HepG2 (cell line): ENCODE measurements at regions not wholly inside any gene's neighbourhood (a gene's known extent, or its start where the extent isn't known, plus 50 kb on each side); places are given as distances from the start of the nearest gene placed in this dataset.

Source experiments
- ATAC-seq: fragments of 200-7000 bp; cut with Tn5 transposase; 3 replicates; pipeline ENCODE4 v1.9.1; 2020; ENCODE audit warnings: mild to moderate bottlenecking, moderate library complexity
- BruUV-seq: library from RNA; stranded (reverse); fragments of 400-500 nt; replicated peaks from 2 replicates; lab custom pipeline; 2021; lab: Mats Ljungman, UMichigan
- CTCF ChIA-PET: fragments of 300-600 bp; formaldehyde crosslinking; extraction: SDS; loops from one replicate; lab custom pipeline; 2021; ENCODE audit warnings: low total read pairs, inconsistent platforms, low intra/inter-chr PET ratio; lab: Yijun Ruan, JAX
- POLR2A ChIA-PET: fragments of 350-600 bp; sonication (Branson Sonifier 250); formaldehyde crosslinking; loops from one replicate; lab custom pipeline; 2020; ENCODE audit warnings: antibody characterized with exemption, inconsistent platforms; lab: Yijun Ruan, JAX
- DNase-seq: peaks from one replicate; pipeline ENCODE4 v3.0.0-alpha.2; 2015; ENCODE audit warnings: low spot score
- FAIRE-seq: peaks from 3 replicates; lab custom pipeline; 2011; peaks lifted over from hg19 to GRCh38; lab: Jason Lieb, UNC
- H2AFZ ChIP-seq: one replicate; pipeline ENCODE4 v1.6.1; 2011; ENCODE audit warnings: low read length, inconsistent platforms
- H3K27ac ChIP-seq: fragments of 300-600 bp; 3 replicates; pipeline ENCODE4 v1.8.0; 2011; ENCODE audit warnings: mixed run types, mild to moderate bottlenecking, mixed read lengths, low read length, inconsistent platforms; ENCODE audit not compliant: insufficient read depth; ENCODE audit errors: extremely low read length
- H3K27me3 ChIP-seq, 2 experiments: fragments of 200-600 bp in 1 of 2; 2 replicates in 1 of 2; 3 replicates in 1 of 2; pipeline versions ENCODE4 v1.6.0 to v1.8.0; 2011; ENCODE audit warnings: low read length in 2 of 2, mild to moderate bottlenecking in 2 of 2, moderate library complexity in 2 of 2, inconsistent platforms in 1 of 2; ENCODE audit not compliant: insufficient read depth in 2 of 2, control insufficient read depth in 1 of 2
- H3K36me3 ChIP-seq, 2 experiments: fragments of 200-600 bp in 1 of 2; replicated peaks in 1 of 2; 2 replicates in 1 of 2; 3 replicates in 1 of 2; pipeline versions ENCODE4 v1.5.1 to v1.8.0; 2011; ENCODE audit warnings: low read length in 2 of 2, inconsistent platforms in 1 of 2; ENCODE audit not compliant: insufficient read depth in 2 of 2, control insufficient read depth in 1 of 2
- H3K4me1 ChIP-seq: 2 replicates; pipeline ENCODE4 v1.5.1; 2012; ENCODE audit warnings: low read length, inconsistent platforms; ENCODE audit not compliant: insufficient read depth
- H3K4me2 ChIP-seq: 2 replicates; pipeline ENCODE4 v1.6.0; 2011; ENCODE audit warnings: low read depth, low read length, inconsistent platforms
- H3K4me3 ChIP-seq, 3 experiments: fragments of 200-600 bp in 1 of 3; sonication (generic), shearing (Covaris generic) in 1 of 3; replicated peaks in 1 of 3; 2 replicates each; pipeline ENCODE4 v1.5.1; 2011 to 2016; ENCODE audit warnings: low read length in 3 of 3, inconsistent platforms in 2 of 3, low read depth in 2 of 3, mild to moderate bottlenecking in 2 of 3, control low read depth in 1 of 3, mixed read lengths in 1 of 3; ENCODE audit not compliant: insufficient read depth in 1 of 3
- H3K79me2 ChIP-seq: one replicate; pipeline ENCODE4 v1.6.1; 2011; ENCODE audit warnings: low read length, inconsistent platforms; ENCODE audit not compliant: insufficient read depth
- H3K9ac ChIP-seq: 2 replicates; pipeline ENCODE4 v1.6.0; 2011; ENCODE audit warnings: mild to moderate bottlenecking, low read depth, low read length, inconsistent platforms; ENCODE audit not compliant: insufficient read depth
- H3K9me3 ChIP-seq: 2 replicates; pipeline ENCODE4 v1.5.1; 2012; ENCODE audit warnings: mild to moderate bottlenecking, low read length
- H4K20me1 ChIP-seq: 2 replicates; pipeline ENCODE4 v1.6.0; 2011; ENCODE audit warnings: inconsistent platforms, mild to moderate bottlenecking, low read length, moderate library complexity; ENCODE audit not compliant: insufficient read depth
- CERS6 ChIP-seq: sonication (generic); formaldehyde crosslinking; IDR thresholded peaks from 2 replicates; pipeline ENCODE4 v1.5.0; 2020; ENCODE audit warnings: missing genetic modification reagents
- FOXO4 ChIP-seq: sonication (generic); formaldehyde crosslinking; conservative IDR thresholded peaks from 2 replicates; pipeline ENCODE4 v1.8.1; 2023; ENCODE audit warnings: missing genetic modification reagents
- JUNB ChIP-seq: sonication (generic); formaldehyde crosslinking; IDR thresholded peaks from 2 replicates; pipeline ENCODE4 v1.8.0; 2022; ENCODE audit warnings: missing genetic modification reagents, mild to moderate bottlenecking, borderline replicate concordance
- KAT7 ChIP-seq: IDR thresholded peaks from 2 replicates; pipeline ENCODE4 v1.6.1; 2018; ENCODE audit warnings: borderline replicate concordance, missing compliant biosample characterization
- MED8 ChIP-seq: sonication (generic); formaldehyde crosslinking; IDR thresholded peaks from 2 replicates; pipeline ENCODE4 v1.8.1; 2023; ENCODE audit warnings: mild to moderate bottlenecking, missing genetic modification reagents; ENCODE audit not compliant: insufficient replicate concordance
- MYC ChIP-seq: sonication (generic); formaldehyde crosslinking; IDR thresholded peaks from 2 replicates; pipeline ENCODE4 v1.9.0; 2021; ENCODE audit warnings: missing genetic modification reagents, borderline replicate concordance
- SNAI1 ChIP-seq: sonication (generic); formaldehyde crosslinking; IDR thresholded peaks from 2 replicates; pipeline ENCODE4 v1.5.0; 2020; ENCODE audit warnings: mild to moderate bottlenecking, missing genetic modification reagents, borderline replicate concordance
- TEAD2 ChIP-seq: sonication (generic); formaldehyde crosslinking; IDR thresholded peaks from 2 replicates; pipeline ENCODE4 v1.9.0; 2021; ENCODE audit warnings: missing genetic modification reagents
- TP53 ChIP-seq: sonication (generic); formaldehyde crosslinking; conservative IDR thresholded peaks from 2 replicates; pipeline ENCODE4 v1.4.0; 2020; ENCODE audit warnings: missing genetic modification reagents
- ZNF18 ChIP-seq: sonication (generic); formaldehyde crosslinking; IDR thresholded peaks from 2 replicates; pipeline ENCODE4 v1.8.0; 2022; ENCODE audit warnings: mild to moderate bottlenecking, missing genetic modification reagents; ENCODE audit not compliant: insufficient replicate concordance
- ZNF274 ChIP-seq: sonication (generic); formaldehyde crosslinking; IDR thresholded peaks from 2 replicates; pipeline ENCODE4 v1.5.1; 2020; ENCODE audit warnings: mild to moderate bottlenecking, missing genetic modification reagents
- ZNF576 ChIP-seq: sonication (generic); formaldehyde crosslinking; IDR thresholded peaks from 2 replicates; pipeline ENCODE4 v1.4.0; 2020; ENCODE audit warnings: mild to moderate bottlenecking, missing genetic modification reagents
- ZNF597 ChIP-seq: sonication (generic); formaldehyde crosslinking; IDR thresholded peaks from 2 replicates; pipeline ENCODE4 v1.5.0; 2020; ENCODE audit warnings: missing genetic modification reagents
- ZNF616 ChIP-seq: sonication (generic); formaldehyde crosslinking; IDR thresholded peaks from 2 replicates; pipeline ENCODE4 v1.5.0; 2020; ENCODE audit warnings: low read depth, mild to moderate bottlenecking, missing genetic modification reagents
- ZNF639 ChIP-seq: conservative IDR thresholded peaks from 2 replicates; pipeline ENCODE4 v1.6.1; 2018; ENCODE audit warnings: missing genetic modification reagents
- ZNF761 ChIP-seq: sonication (generic); formaldehyde crosslinking; conservative IDR thresholded peaks from 2 replicates; pipeline ENCODE4 v1.4.0; 2020; ENCODE audit warnings: mild to moderate bottlenecking, missing genetic modification reagents
- WGBS: methylation state at CpG from one replicate; pipeline ENCODE4 v1.1.6; 2017; ENCODE audit warnings: low lambda C conversion rate; 5-methylcytosine and 5-hydroxymethylcytosine counted together
- in situ Hi-C: cut with HindIII; loops from 2 replicates; pipeline ENCODE4 v1.10.0; 2017; ENCODE audit warnings: low pct_unique_long_range_greater_than_20kb; ENCODE audit not compliant: extremely low pct_ligation_motif_present
- intact Hi-C: fragments of 100-400 bp; cut with micrococcal nuclease; formaldehyde crosslinking; loops from one replicate; pipeline ENCODE4 v1.10.0; 2022; ENCODE audit not compliant: unreplicated experiment

GRCh38 chr4:175277816-175278215 lies 359.7 kb downstream of the ADAM29 start:
- no TSS peak for BruUV-seq

More at GRCh38 chr4:175277816-175278215, 359.7 kb downstream of the ADAM29 start:
- in situ Hi-C loops (no loop called here), intact Hi-C loops (no loop called here)
- TF ChIP-seq MED8 (CRISPR knock-in tag): no peak
- no peak for TF ChIP-seq ZNF18 (CRISPR knock-in tag)
- no peak for TF ChIP-seq FOXO4 (CRISPR knock-in tag)
- no peak for TF ChIP-seq TEAD2 (CRISPR knock-in tag)
- no peak for TF ChIP-seq SNAI1 (CRISPR knock-in tag)
- no peak for TF ChIP-seq KAT7 (CRISPR knock-in tag)
- no peak for TF ChIP-seq MYC (CRISPR knock-in tag)
- TF ChIP-seq ZNF576 (CRISPR knock-in tag): no peak
- no peak for TF ChIP-seq ZNF597 (CRISPR knock-in tag)
- no peak for TF ChIP-seq TP53
- TF ChIP-seq ZNF274 (CRISPR knock-in tag): no peak
- TF ChIP-seq ZNF616: no peak
- TF ChIP-seq ZNF639: no peak
- no peak for TF ChIP-seq JUNB (CRISPR knock-in tag)
- no peak for TF ChIP-seq CERS6 (CRISPR knock-in tag)
- TF ChIP-seq ZNF761 (CRISPR knock-in tag): no peak
- no peaks in the 10 kb centered on the region for H3K4me1 ChIP-seq
- CTCF ChIA-PET: no interaction called here
- no peak overlapping the region for H3K9ac ChIP-seq
- no peaks in the 10 kb centered on the region for H3K27me3 ChIP-seq
- H2AFZ ChIP-seq: no peak overlapping the region
- WGBS: 0% methylated on average over 4 of the region's 7 CpGs
- H3K36me3 ChIP-seq: no peaks in the 10 kb centered on the region
- ATAC-seq (no peak), FAIRE-seq (no peak), DNase-seq (no peak)
- no peaks in the 10 kb centered on the region for H3K79me2 ChIP-seq
- POLR2A ChIA-PET: no interaction called here
- H3K9me3 ChIP-seq: peaks cover 45% of the 10 kb centered on the region
- H3K4me2 ChIP-seq: no peak overlapping the region
- no peaks in the 10 kb centered on the region for H4K20me1 ChIP-seq
- no peak overlapping the region for H3K27ac ChIP-seq
- no peak overlapping the region for H3K4me3 ChIP-seq
